Activated B cell treated with CpG ODN at 0.5 μM for 24 hours (primary cell): ENCODE measurements at regions not wholly inside any gene's neighbourhood (a gene's known extent, or its start where the extent isn't known, plus 50 kb on each side); places are given as distances from the start of the nearest gene placed in this dataset.

Experiments
- ATAC-seq: fragments of 200-7000 bp; cut with Tn5 transposase; one replicate; pipeline ENCODE4 v1.10.0; 2021; ENCODE audit warnings: low read depth, mild to moderate bottlenecking, moderate library complexity
- CTCF ChIA-PET: fragments of 350-600 bp; sonication (Branson Sonifier 250); formaldehyde crosslinking; loops from one replicate; lab custom pipeline; 2021; ENCODE audit warnings: antibody characterized with exemption; lab: Charles Lee
- POLR2A ChIA-PET: fragments of 350-600 bp; sonication (Branson Sonifier 250); formaldehyde crosslinking; loops from one replicate; lab custom pipeline; 2021; ENCODE audit warnings: antibody characterized with exemption; lab: Charles Lee
- DNase-seq: peaks from one replicate; pipeline ENCODE4 v3.0.0; 2022
- H3K27ac Mint-ChIP-seq: one replicate; pipeline ENCODE4 v1.8.0; 2020; ENCODE audit warnings: mixed read lengths
- H3K27me3 Mint-ChIP-seq: one replicate; pipeline ENCODE4 v1.8.0; 2021; ENCODE audit warnings: mixed read lengths
- H3K36me3 Mint-ChIP-seq: one replicate; pipeline ENCODE4 v1.8.0; 2021; ENCODE audit warnings: low read depth, mixed read lengths
- H3K4me1 Mint-ChIP-seq: one replicate; pipeline ENCODE4 v1.8.0; 2021; ENCODE audit warnings: mixed read lengths
- H3K4me3 Mint-ChIP-seq: one replicate; pipeline ENCODE4 v1.8.0; 2020; ENCODE audit warnings: mild to moderate bottlenecking, mixed read lengths
- H3K9me3 Mint-ChIP-seq: one replicate; pipeline ENCODE4 v1.8.0; 2020; ENCODE audit warnings: mixed read lengths
- CTCF ChIP-seq: fragments of 200-600 bp; IDR thresholded peaks from one replicate; pipeline ENCODE4 v1.8.0; 2022; ENCODE audit warnings: antibody characterized with exemption, mild to moderate bottlenecking
- intact Hi-C: fragments of 100-400 bp; cut with micrococcal nuclease; formaldehyde crosslinking; loops from one replicate; pipeline ENCODE4 v1.15.1; 2024

- ChIA-PET POLR2A (no interaction called here), CTCF (no interaction called here)
- H3K27me3 Mint-ChIP-seq, result no peaks in the 10 kb centered on the region
Measured at GRCh38 chr13:64202517-64202916, 2786.9 kb upstream of the PCDH20 start.

GRCh38 chr13:64197232-64197631 lies 2781.6 kb upstream of the PCDH20 start:
- CTCF ChIA-PET, result no interaction called here
- Mint-ChIP-seq H3K27ac (no peak overlapping the region), H3K4me3 (no peak overlapping the region), H3K4me1 (no peaks in the 10 kb centered on the region), H3K27me3 (no peaks in the 10 kb centered on the region), H3K36me3 (no peaks in the 10 kb centered on the region), H3K9me3 (peaks cover 8% of the 10 kb centered on the region)
- TF ChIP-seq CTCF, result no peak
- DNase-seq, result no peak
- no peak for ATAC-seq
- intact Hi-C loops, result no loop called here
- POLR2A ChIA-PET, result no interaction called here

More at GRCh38 chr13:64202517-64202916, 2786.9 kb upstream of the PCDH20 start:
- intact Hi-C loops, result no loop called here
- Mint-ChIP-seq H3K9me3 (peaks cover 8% of the 10 kb centered on the region), H3K4me3 (no peak overlapping the region), H3K27ac (no peak overlapping the region), H3K36me3 (no peaks in the 10 kb centered on the region), H3K4me1 (no peaks in the 10 kb centered on the region)
- DNase-seq (no peak), ATAC-seq (no peak)
- TF ChIP-seq CTCF, result no peak

GRCh38 chr13:64186503-64187250 lies 2771.0 kb upstream of the PCDH20 start:
- Mint-ChIP-seq H3K4me1 (no peaks in the 10 kb centered on the region), H3K27me3 (no peaks in the 10 kb centered on the region), H3K36me3 (no peaks in the 10 kb centered on the region), H3K9me3 (peaks cover 15% of the 10 kb centered on the region), H3K4me3 (no peak overlapping the region), H3K27ac (no peak overlapping the region)
- POLR2A ChIA-PET, result no interaction called here
- TF ChIP-seq CTCF, result no peak
- DNase-seq (no peak), ATAC-seq (no peak)
- CTCF ChIA-PET, result no interaction called here
- intact Hi-C loops, result no loop called here

- no peaks in the 10 kb centered on the region for H3K36me3 Mint-ChIP-seq
- POLR2A ChIA-PET, result no interaction called here
- H3K27ac Mint-ChIP-seq, result no peak overlapping the region
- ATAC-seq, result no peak
- peaks cover 15% of the 10 kb centered on the region for H3K9me3 Mint-ChIP-seq
- intact Hi-C loops, result no loop called here
- H3K4me3 Mint-ChIP-seq, result no peak overlapping the region
- CTCF ChIA-PET, result no interaction called here
- H3K27me3 Mint-ChIP-seq, result no peaks in the 10 kb centered on the region
- H3K4me1 Mint-ChIP-seq, result no peaks in the 10 kb centered on the region
- DNase-seq, result no peak
- TF ChIP-seq CTCF, result no peak
Measured at GRCh38 chr13:64186071-64186470, 2770.4 kb upstream of the PCDH20 start.

GRCh38 chr13:64180756-64181155 lies 2765.1 kb upstream of the PCDH20 start:
- no peak for ATAC-seq
- Mint-ChIP-seq H3K27ac (no peak overlapping the region), H3K4me3 (no peak overlapping the region), H3K9me3 (peaks cover 12% of the 10 kb centered on the region), H3K36me3 (no peaks in the 10 kb centered on the region), H3K4me1 (no peaks in the 10 kb centered on the region), H3K27me3 (no peaks in the 10 kb centered on the region)
- TF ChIP-seq CTCF, result no peak
- intact Hi-C loops, result no loop called here
- CTCF ChIA-PET, result no interaction called here
- DNase-seq, result no peak
- POLR2A ChIA-PET, result no interaction called here
